NOMO-1 (cell line): ENCODE measurements at regions not wholly inside any gene's neighbourhood (a gene's known extent, or its start where the extent isn't known, plus 50 kb on each side); places are given as distances from the start of the nearest gene placed in this dataset.

ENCODE experiments used
- DNase-seq, 2 experiments: peaks; one replicate each; lab custom pipeline; 2025; ENCODE audit not compliant: unreplicated experiment in 2 of 2; lab: John Stamatoyannopoulos, UW

DNA sequence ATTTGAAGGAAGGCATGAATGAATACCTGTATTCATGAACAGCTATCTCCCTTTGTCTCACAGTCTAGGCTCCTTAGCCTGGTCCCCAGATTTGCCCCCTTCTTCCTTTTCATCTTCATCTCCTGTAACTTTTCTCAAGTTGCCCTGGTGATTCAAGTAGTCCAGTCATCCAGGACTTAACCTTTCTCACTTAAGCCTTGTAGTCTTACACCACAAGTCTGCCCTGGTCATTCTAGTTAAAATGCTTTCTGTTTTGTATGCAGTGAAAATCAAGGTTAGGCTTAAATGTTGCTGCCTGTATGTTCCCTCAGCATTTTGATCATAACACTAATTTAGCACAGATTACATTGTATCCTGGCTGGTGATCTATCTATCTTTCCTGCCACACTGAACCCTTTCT lies 58.5 kb upstream of the SLC7A11 start:
- no peak for DNase-seq

- DNase-seq, result no peak
Measured at GRCh38 chr4:138299881-138300280, 57.7 kb upstream of the SLC7A11 start.

DNA sequence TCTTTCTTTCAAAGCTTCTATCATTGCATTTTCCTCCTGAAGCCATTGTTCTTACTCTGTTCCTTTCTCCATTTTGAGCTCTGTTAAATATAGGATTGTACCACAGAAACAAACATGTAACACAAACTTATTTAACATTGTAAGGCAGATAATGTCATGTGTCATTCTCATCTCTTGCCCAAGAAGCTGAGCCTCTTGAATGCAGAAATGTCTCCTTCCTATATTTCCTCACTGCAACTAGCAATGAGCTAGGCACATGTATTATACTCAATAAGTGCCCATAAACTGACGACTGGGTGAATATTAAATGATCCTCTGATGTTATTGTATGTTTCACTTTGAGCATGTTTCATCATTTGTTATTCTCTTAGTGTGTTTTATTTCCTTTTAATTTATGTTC lies 56.7 kb upstream of the SLC7A11 start:
- DNase-seq, result peak; percentile 6 to 71

DNA sequence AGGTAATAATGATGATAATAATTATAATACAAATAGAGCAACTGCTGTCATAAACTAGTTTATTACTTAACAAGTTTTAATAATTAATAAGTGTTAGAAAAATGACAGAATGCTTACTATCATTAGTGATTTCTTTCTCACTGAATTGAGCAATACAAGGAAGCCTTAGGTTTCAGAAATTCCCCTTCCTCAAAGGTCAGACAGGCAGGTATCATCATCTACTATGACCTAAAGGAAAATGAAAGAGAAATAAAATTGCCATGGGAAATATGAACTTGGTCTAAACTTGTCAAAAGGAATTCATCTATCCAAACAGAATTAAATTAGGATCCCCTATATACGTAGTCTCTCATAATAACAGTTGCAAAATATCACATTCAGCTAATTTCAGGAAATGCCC lies 56.3 kb upstream of the SLC7A11 start:
- DNase-seq, result no peak

GRCh38 chr4:138297743-138298405 lies 55.7 kb upstream of the SLC7A11 start:
- DNase-seq, result no peak

DNA sequence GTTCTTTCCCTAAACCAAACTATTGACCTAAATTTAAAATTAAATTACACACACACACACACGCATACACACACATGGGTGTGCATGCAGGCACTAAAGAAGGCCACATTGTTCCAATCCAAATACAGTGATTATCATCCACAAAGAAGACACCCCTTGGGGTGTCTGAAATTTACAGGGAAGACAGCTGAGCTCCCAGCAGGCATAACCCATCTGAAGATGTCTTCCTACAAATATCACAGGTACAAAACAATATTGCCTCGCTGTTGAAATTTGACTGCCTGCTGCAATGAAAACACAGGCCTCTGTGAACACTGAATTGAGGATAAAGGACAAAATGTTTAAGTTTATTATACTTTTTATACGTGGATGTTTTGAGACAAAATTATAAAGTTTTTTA lies 50.2 kb upstream of the SLC7A11 start:
- no peak for DNase-seq
